ENCODE measurements at regions not wholly inside any gene's neighbourhood (a gene's known extent, or its start where the extent isn't known, plus 50 kb on each side); places are given as distances from the start of the nearest gene placed in this dataset.

DNA sequence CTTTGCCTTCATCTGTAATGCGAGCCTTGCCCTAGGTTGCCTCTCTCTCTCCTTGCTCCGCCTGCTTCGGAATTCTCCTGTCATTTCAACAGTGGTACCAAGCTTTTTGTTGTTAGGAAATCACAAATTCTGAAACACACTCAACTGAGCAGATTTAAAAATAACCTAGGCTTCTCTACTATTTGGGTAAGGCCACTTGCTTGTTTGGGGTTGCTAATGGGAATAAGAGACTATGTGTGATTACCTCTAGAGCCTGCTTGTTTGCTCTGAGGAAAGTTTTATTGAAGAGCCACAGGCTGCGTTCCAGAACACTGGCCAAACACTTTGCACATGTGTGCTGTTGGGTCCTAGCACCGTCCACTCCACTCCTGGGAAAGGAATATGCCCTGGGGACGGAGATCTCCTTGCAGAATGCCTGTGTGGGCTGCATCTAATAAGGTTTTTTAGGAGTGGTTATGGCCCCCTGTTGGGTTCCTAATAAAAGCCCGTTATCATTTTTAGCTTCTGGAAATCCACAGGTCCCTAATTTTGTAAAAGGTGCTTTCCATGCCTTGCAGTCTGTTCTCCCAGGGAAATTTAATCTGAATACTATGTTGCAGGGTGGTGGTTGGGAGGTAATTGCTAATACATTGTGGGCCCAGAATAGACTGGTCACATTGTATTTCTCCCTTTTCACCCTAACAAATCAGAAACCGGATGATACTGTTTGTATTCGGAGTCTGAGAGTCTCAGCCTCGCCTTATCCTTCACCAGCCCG, 68.7 kb upstream of the KLF6 start:
- H3K27ac ChIP-seq (ENCODE audit: poor library complexity, severe bottlenecking) = peak overlapping the region; percentile 92
- DNase-seq (ENCODE audit: low spot score) = no peak

DNA sequence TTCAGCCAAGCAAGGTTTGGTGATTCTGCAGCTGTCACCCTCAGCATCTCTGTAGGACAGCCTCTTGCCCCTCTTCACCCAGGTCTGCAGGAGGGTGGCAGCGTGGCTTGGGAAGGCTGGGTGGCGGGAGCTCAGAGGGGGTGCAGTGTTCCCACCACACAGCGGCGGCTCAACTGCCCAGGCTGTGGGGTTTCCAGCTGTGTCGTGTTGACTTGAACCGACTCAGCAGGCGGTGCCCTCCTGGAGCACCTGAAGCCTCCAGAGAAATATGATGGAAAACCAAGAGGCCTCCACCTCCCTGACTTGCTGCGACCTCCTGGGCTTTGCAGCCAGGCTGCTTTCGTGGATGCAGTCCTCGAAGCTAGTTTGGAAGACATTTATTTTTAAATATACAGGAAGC, 68.0 kb upstream of the KLF6 start:
- no peak for DNase-seq (ENCODE audit: low spot score)
- TF ChIP-seq, protein P1, sequence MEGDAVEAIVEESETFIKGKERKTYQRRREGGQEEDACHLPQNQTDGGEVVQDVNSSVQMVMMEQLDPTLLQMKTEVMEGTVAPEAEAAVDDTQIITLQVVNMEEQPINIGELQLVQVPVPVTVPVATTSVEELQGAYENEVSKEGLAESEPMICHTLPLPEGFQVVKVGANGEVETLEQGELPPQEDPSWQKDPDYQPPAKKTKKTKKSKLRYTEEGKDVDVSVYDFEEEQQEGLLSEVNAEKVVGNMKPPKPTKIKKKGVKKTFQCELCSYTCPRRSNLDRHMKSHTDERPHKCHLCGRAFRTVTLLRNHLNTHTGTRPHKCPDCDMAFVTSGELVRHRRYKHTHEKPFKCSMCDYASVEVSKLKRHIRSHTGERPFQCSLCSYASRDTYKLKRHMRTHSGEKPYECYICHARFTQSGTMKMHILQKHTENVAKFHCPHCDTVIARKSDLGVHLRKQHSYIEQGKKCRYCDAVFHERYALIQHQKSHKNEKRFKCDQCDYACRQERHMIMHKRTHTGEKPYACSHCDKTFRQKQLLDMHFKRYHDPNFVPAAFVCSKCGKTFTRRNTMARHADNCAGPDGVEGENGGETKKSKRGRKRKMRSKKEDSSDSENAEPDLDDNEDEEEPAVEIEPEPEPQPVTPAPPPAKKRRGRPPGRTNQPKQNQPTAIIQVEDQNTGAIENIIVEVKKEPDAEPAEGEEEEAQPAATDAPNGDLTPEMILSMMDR (IDR thresholded peaks at IDR 0.05; ENCODE audit: poor library complexity, severe bottlenecking) = no peak
- H3K36me3 ChIP-seq (ENCODE audit: low read depth) = no peaks in the 10 kb centered on the region
- H3K27me3 ChIP-seq (ENCODE audit: insufficient read depth, poor library complexity, severe bottlenecking) = no peaks in the 10 kb centered on the region
- no peak for ATAC-seq (ENCODE audit: low read depth)
- no peak overlapping the region for H3K4me3 ChIP-seq (ENCODE audit: severe bottlenecking)
- H3K27ac ChIP-seq (ENCODE audit: poor library complexity, severe bottlenecking) = peak overlapping the region; percentile 92
- H3K9me3 ChIP-seq (ENCODE audit: severe bottlenecking) = no peaks in the 10 kb centered on the region
- H3K4me1 ChIP-seq (ENCODE audit: insufficient read depth, poor library complexity, severe bottlenecking) = peaks cover 48% of the 10 kb centered on the region

More for the DNA sequence above, 68.7 kb upstream of the KLF6 start:
- TF ChIP-seq, protein P1 (IDR thresholded peaks at IDR 0.05; ENCODE audit: poor library complexity, severe bottlenecking) = no peak
- Histone ChIP-seq H3K4me1 (ENCODE audit: insufficient read depth, poor library complexity, severe bottlenecking) (peaks cover 41% of the 10 kb centered on the region), H3K36me3 (ENCODE audit: low read depth) (no peaks in the 10 kb centered on the region), H3K9me3 (ENCODE audit: severe bottlenecking) (no peaks in the 10 kb centered on the region), H3K4me3 (ENCODE audit: severe bottlenecking) (no peak overlapping the region), H3K27me3 (ENCODE audit: insufficient read depth, poor library complexity, severe bottlenecking) (no peaks in the 10 kb centered on the region)
- ATAC-seq (ENCODE audit: low read depth) = no peak

DNA sequence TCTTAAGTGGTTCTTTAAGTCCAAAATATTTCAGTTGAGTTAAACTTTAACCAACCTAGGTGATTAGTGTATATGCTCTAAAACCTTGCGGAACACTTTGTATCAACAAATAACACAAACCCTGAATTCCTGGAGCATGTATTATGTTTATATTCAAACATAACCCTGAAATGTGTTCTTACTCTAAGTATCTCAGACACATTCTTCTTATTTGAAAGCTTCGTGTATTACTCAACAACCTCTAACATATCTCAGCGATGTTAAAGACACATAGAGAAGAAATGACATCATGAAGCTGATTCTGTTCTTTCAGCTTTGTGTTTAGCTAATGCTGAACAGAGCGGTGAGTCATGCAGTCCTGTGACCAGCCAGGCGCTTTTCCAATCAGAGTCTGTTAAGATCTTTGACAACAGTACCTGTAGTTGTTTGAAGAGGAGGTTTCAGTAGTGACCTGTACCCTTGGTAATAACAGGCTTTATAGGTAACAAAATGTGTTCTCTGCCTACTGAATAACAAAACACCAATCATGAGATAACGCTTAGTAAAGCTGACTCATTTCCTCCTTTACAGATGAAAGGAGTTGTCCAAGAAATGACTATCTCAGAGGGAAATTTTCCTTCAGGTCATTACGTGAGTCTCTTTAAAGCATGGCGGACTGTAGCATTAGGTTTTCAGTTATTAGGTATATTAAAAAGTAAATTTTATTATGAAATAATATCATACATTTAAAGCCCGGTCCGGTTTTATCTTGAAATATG, 67.3 kb upstream of the KLF6 start:
- Histone ChIP-seq H3K27me3 (ENCODE audit: insufficient read depth, poor library complexity, severe bottlenecking) (no peaks in the 10 kb centered on the region), H3K36me3 (ENCODE audit: low read depth) (no peaks in the 10 kb centered on the region), H3K4me3 (ENCODE audit: severe bottlenecking) (no peak overlapping the region), H3K4me1 (ENCODE audit: insufficient read depth, poor library complexity, severe bottlenecking) (peaks cover 53% of the 10 kb centered on the region), H3K9me3 (ENCODE audit: severe bottlenecking) (no peaks in the 10 kb centered on the region), H3K27ac (ENCODE audit: poor library complexity, severe bottlenecking) (peak overlapping the region; percentile 92)
- DNase-seq (ENCODE audit: low spot score) (peak; percentile 90), ATAC-seq (ENCODE audit: low read depth) (peak; percentile 88)
- TF ChIP-seq, protein P1 (IDR thresholded peaks at IDR 0.05; ENCODE audit: poor library complexity, severe bottlenecking) = no peak

DNA sequence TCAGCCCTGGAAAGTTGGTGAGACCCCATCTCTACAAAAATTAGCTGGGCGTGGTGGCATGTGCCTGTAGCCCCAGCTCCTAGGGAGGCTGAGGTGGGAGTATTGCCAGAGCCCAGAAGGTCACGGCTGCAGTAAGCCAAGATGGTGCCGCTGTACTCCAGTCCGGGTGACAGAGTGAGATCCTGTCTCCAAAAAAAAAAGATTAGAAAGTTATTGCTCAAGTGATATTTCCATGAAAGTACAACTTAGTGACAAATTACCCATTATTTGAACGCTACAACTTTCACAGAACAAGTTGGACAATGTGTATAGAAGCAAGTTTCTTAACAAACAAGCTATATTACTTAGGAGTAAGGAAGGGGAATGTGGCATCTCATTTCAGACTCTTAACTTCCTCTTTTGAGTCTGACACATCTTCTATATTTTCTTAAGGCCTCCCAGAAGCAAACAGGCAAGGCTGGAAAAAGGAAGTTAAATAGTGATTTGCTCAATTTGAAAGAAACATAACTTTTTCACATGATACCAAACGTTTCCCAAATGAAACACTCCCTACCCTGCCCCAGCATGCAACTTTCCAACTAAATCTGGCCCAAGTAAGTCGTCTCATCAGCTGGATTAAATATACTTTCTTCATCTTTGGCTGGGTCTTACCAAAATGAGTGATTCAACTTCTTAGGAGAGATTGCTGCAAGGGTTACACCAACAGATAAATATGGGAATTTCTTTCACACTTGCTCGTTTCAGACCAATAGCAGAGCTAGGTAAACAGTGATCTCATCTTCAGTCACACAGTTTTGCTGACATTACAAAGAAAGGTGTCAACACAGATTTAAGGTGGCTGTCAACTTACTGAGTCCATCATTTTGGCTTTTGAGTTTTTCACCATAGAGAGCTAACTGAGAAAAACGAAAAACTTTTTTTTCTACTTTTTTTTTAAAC, 66.3 kb upstream of the KLF6 start:
- H3K27ac ChIP-seq (ENCODE audit: poor library complexity, severe bottlenecking) = peak overlapping the region; percentile 92
- peaks cover 53% of the 10 kb centered on the region for H3K4me1 ChIP-seq (ENCODE audit: insufficient read depth, poor library complexity, severe bottlenecking)
- H3K9me3 ChIP-seq (ENCODE audit: severe bottlenecking) = no peaks in the 10 kb centered on the region
- DNase-seq (ENCODE audit: low spot score) (no peak), ATAC-seq (ENCODE audit: low read depth) (peak; percentile 57)
- TF ChIP-seq, protein P1 (IDR thresholded peaks at IDR 0.05; ENCODE audit: poor library complexity, severe bottlenecking) = no peak
- H3K27me3 ChIP-seq (ENCODE audit: insufficient read depth, poor library complexity, severe bottlenecking) = no peaks in the 10 kb centered on the region
- no peak overlapping the region for H3K4me3 ChIP-seq (ENCODE audit: severe bottlenecking)
- H3K36me3 ChIP-seq (ENCODE audit: low read depth) = no peaks in the 10 kb centered on the region

Data from RWPE2 (cell line).